Ishikawa (cell line): ENCODE measurements at regions not wholly inside any gene's neighbourhood (a gene's known extent, or its start where the extent isn't known, plus 50 kb on each side); places are given as distances from the start of the nearest gene placed in this dataset.

ENCODE experiments used
- CEBPB ChIP-seq: IDR thresholded peaks from 2 replicates; pipeline ENCODE4 v1.6.1; 2012
- CREB1 ChIP-seq: IDR thresholded peaks from 2 replicates; pipeline ENCODE4 v1.6.1; 2012; ENCODE audit warnings: low read depth
- EGR1 ChIP-seq: IDR thresholded peaks from 2 replicates; pipeline ENCODE4 v1.6.1; 2012
- NFIC ChIP-seq: IDR thresholded peaks from 2 replicates; pipeline ENCODE4 v1.6.1; 2012
- RAD21 ChIP-seq: IDR thresholded peaks from 2 replicates; pipeline ENCODE4 v1.6.1; 2012; ENCODE audit warnings: low read depth
- TAF1 ChIP-seq: IDR thresholded peaks from 2 replicates; pipeline ENCODE4 v1.6.1; 2012; ENCODE audit warnings: low read depth, mild to moderate bottlenecking
- TEAD4 ChIP-seq: IDR thresholded peaks from 2 replicates; pipeline ENCODE4 v1.6.1; 2012
- USF1 ChIP-seq: IDR thresholded peaks from 2 replicates; pipeline ENCODE4 v1.6.1; 2012
- YY1 ChIP-seq: IDR thresholded peaks from 2 replicates; pipeline ENCODE4 v1.6.1; 2012; ENCODE audit warnings: low read depth
- TF ChIP-seq, protein P1 (sequence below): IDR thresholded peaks from 2 replicates; pipeline ENCODE4 v1.6.1; 2012
- TF ChIP-seq, protein P2 (sequence below): IDR thresholded peaks from 2 replicates; pipeline ENCODE4 v1.6.1; 2012; ENCODE audit warnings: low read depth, mild to moderate bottlenecking

- TF ChIP-seq, protein P1, sequence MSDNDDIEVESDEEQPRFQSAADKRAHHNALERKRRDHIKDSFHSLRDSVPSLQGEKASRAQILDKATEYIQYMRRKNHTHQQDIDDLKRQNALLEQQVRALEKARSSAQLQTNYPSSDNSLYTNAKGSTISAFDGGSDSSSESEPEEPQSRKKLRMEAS, result no peak
- TF ChIP-seq CEBPB (no peak), CREB1 (no peak), USF1 (no peak), TAF1 (no peak), YY1 (no peak), NFIC (no peak), TEAD4 (no peak), EGR1 (no peak), RAD21 (no peak)
- TF ChIP-seq, protein P2, sequence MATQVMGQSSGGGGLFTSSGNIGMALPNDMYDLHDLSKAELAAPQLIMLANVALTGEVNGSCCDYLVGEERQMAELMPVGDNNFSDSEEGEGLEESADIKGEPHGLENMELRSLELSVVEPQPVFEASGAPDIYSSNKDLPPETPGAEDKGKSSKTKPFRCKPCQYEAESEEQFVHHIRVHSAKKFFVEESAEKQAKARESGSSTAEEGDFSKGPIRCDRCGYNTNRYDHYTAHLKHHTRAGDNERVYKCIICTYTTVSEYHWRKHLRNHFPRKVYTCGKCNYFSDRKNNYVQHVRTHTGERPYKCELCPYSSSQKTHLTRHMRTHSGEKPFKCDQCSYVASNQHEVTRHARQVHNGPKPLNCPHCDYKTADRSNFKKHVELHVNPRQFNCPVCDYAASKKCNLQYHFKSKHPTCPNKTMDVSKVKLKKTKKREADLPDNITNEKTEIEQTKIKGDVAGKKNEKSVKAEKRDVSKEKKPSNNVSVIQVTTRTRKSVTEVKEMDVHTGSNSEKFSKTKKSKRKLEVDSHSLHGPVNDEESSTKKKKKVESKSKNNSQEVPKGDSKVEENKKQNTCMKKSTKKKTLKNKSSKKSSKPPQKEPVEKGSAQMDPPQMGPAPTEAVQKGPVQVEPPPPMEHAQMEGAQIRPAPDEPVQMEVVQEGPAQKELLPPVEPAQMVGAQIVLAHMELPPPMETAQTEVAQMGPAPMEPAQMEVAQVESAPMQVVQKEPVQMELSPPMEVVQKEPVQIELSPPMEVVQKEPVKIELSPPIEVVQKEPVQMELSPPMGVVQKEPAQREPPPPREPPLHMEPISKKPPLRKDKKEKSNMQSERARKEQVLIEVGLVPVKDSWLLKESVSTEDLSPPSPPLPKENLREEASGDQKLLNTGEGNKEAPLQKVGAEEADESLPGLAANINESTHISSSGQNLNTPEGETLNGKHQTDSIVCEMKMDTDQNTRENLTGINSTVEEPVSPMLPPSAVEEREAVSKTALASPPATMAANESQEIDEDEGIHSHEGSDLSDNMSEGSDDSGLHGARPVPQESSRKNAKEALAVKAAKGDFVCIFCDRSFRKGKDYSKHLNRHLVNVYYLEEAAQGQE, result no peak
Observed at GRCh38 chr3:78427303-78427702, 1340.5 kb downstream of the ROBO1 start.
